Chondrocyte (in vitro differentiated cells): ENCODE measurements at regions not wholly inside any gene's neighbourhood (a gene's known extent, or its start where the extent isn't known, plus 50 kb on each side); places are given as distances from the start of the nearest gene placed in this dataset.
A peak's percentile ranks its signal among the peaks of the same experiment; 100 is the strongest.

ENCODE experiments used
- DNase-seq: peaks from one replicate; pipeline ENCODE4 v3.0.0; 2021; ENCODE audit warnings: mixed read lengths, low spot score
- H3K27ac Mint-ChIP-seq: one replicate; pipeline ENCODE4 v1.8.0; 2021; ENCODE audit warnings: mild to moderate bottlenecking, moderate library complexity, mixed read lengths; ENCODE audit not compliant: unreplicated experiment
- H3K27me3 Mint-ChIP-seq: 2 replicates; pipeline ENCODE4 v1.8.0; 2021; ENCODE audit warnings: low read depth, mixed read lengths
- H3K36me3 Mint-ChIP-seq: 2 replicates; pipeline ENCODE4 v1.8.0; 2021; ENCODE audit warnings: low read depth, mixed read lengths
- H3K4me1 Mint-ChIP-seq: 2 replicates; pipeline ENCODE4 v1.8.0; 2021; ENCODE audit warnings: low read depth, mild to moderate bottlenecking, mixed read lengths
- H3K4me3 Mint-ChIP-seq: one replicate; pipeline ENCODE4 v1.8.0; 2021; ENCODE audit warnings: mild to moderate bottlenecking, moderate library complexity, mixed read lengths; ENCODE audit not compliant: unreplicated experiment
- H3K9me3 Mint-ChIP-seq: 2 replicates; pipeline ENCODE4 v1.8.0; 2021; ENCODE audit warnings: low read depth, mixed read lengths
- CTCF ChIP-seq: fragments of 200-600 bp; sonication (generic); IDR thresholded peaks from 2 replicates; pipeline ENCODE4 v1.5.0; 2021; ENCODE audit warnings: antibody characterized with exemption, mild to moderate bottlenecking, moderate library complexity

GRCh38 chr14:83864106-83864505, 1665.8 kb upstream of the FLRT2 start:
- H3K27ac Mint-ChIP-seq = no peak overlapping the region
- no peak for TF ChIP-seq CTCF
- H3K36me3 Mint-ChIP-seq = no peaks in the 10 kb centered on the region
- no peaks in the 10 kb centered on the region for H3K9me3 Mint-ChIP-seq
- H3K27me3 Mint-ChIP-seq = no peaks in the 10 kb centered on the region
- DNase-seq = no peak
- no peak overlapping the region for H3K4me3 Mint-ChIP-seq
- H3K4me1 Mint-ChIP-seq = peaks cover 4% of the 10 kb centered on the region

GRCh38 chr14:83867566-83868225, 1662.2 kb upstream of the FLRT2 start:
- no peak overlapping the region for H3K27ac Mint-ChIP-seq
- DNase-seq = no peak

GRCh38 chr14:83870546-83871270, 1659.2 kb upstream of the FLRT2 start:
- Mint-ChIP-seq H3K27ac (no peak overlapping the region), H3K9me3 (no peaks in the 10 kb centered on the region), H3K27me3 (no peaks in the 10 kb centered on the region), H3K36me3 (no peaks in the 10 kb centered on the region), H3K4me1 (peaks cover 24% of the 10 kb centered on the region), H3K4me3 (no peak overlapping the region)
- DNase-seq = no peak
- no peak for TF ChIP-seq CTCF

More at GRCh38 chr14:83867566-83868225, 1662.2 kb upstream of the FLRT2 start:
- Mint-ChIP-seq H3K27me3 (no peaks in the 10 kb centered on the region), H3K4me1 (peaks cover 4% of the 10 kb centered on the region), H3K36me3 (no peaks in the 10 kb centered on the region), H3K4me3 (no peak overlapping the region), H3K9me3 (no peaks in the 10 kb centered on the region)
- TF ChIP-seq CTCF = no peak

- Mint-ChIP-seq H3K36me3 (no peaks in the 10 kb centered on the region), H3K4me1 (peaks cover 20% of the 10 kb centered on the region), H3K9me3 (no peaks in the 10 kb centered on the region), H3K4me3 (no peak overlapping the region), H3K27me3 (no peaks in the 10 kb centered on the region), H3K27ac (peak overlapping the region; percentile 0)
- TF ChIP-seq CTCF = no peak
- DNase-seq = no peak
Observed at GRCh38 chr14:83873669-83874068, 1656.3 kb upstream of the FLRT2 start.

- H3K27ac Mint-ChIP-seq = no peak overlapping the region
- H3K27me3 Mint-ChIP-seq = no peaks in the 10 kb centered on the region
Observed at GRCh38 chr14:83874662-83875061, 1655.3 kb upstream of the FLRT2 start.

More at GRCh38 chr14:83874662-83875061, 1655.3 kb upstream of the FLRT2 start:
- Mint-ChIP-seq H3K4me3 (no peak overlapping the region), H3K4me1 (peaks cover 20% of the 10 kb centered on the region), H3K9me3 (no peaks in the 10 kb centered on the region), H3K36me3 (no peaks in the 10 kb centered on the region)
- no peak for TF ChIP-seq CTCF
- no peak for DNase-seq
